B cell (primary cell): ENCODE measurements at regions not wholly inside any gene's neighbourhood (a gene's known extent, or its start where the extent isn't known, plus 50 kb on each side); places are given as distances from the start of the nearest gene placed in this dataset.

Source experiments
- EZH2 ChIP-seq: IDR thresholded peaks from 2 replicates; pipeline ENCODE4 v1.6.1; 2012; ENCODE audit warnings: borderline replicate concordance, low read depth, mild to moderate bottlenecking, moderate library complexity, low read length; ENCODE audit not compliant: insufficient read depth, poor library complexity, severe bottlenecking
- TF ChIP-seq, protein P1 (sequence below): fragments of 200-600 bp; IDR thresholded peaks from one replicate; pipeline ENCODE4 v1.8.0; 2022; ENCODE audit warnings: antibody characterized with exemption, mild to moderate bottlenecking

DNA sequence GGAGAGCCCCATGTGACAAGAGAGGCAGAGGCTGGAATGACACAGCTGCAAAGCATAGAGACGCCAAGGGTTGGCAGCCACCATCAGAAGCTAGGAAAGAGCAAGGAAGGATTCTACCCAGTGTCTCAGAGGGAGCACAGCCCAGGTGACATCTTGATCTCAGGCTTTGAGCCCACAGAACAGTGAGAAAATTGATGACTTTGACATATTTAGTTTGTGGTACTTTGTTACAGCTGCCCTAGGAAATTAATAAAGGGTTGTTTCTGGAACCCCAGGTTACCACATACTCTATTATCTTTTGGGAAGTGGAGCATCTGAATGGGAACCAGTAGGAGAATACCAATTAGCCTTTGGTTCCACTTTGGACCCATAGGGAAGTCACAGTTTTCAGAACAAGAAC, 231.7 kb downstream of the ZNF621 start:
- TF ChIP-seq, protein P1, sequence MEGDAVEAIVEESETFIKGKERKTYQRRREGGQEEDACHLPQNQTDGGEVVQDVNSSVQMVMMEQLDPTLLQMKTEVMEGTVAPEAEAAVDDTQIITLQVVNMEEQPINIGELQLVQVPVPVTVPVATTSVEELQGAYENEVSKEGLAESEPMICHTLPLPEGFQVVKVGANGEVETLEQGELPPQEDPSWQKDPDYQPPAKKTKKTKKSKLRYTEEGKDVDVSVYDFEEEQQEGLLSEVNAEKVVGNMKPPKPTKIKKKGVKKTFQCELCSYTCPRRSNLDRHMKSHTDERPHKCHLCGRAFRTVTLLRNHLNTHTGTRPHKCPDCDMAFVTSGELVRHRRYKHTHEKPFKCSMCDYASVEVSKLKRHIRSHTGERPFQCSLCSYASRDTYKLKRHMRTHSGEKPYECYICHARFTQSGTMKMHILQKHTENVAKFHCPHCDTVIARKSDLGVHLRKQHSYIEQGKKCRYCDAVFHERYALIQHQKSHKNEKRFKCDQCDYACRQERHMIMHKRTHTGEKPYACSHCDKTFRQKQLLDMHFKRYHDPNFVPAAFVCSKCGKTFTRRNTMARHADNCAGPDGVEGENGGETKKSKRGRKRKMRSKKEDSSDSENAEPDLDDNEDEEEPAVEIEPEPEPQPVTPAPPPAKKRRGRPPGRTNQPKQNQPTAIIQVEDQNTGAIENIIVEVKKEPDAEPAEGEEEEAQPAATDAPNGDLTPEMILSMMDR: no peak
- TF ChIP-seq EZH2: no peak
